ENCODE measurements at regions not wholly inside any gene's neighbourhood (a gene's known extent, or its start where the extent isn't known, plus 50 kb on each side); places are given as distances from the start of the nearest gene placed in this dataset.

- H3K4me1 ChIP-seq (ENCODE audit: control insufficient read depth, extremely low read depth, insufficient read depth, low read length): no peaks in the 10 kb centered on the region
- no peaks in the 10 kb centered on the region for H3K27me3 ChIP-seq (ENCODE audit: control insufficient read depth in 2 of 2, insufficient read depth in 2 of 2, low read length in 2 of 2)
- H3K4me3 ChIP-seq (replicated peaks in 1 of 3; ENCODE audit: insufficient read depth in 1 of 3, low read depth in 1 of 3, low read length in 3 of 3): no peak overlapping the region
- no peaks in the 10 kb centered on the region for H3K9me1 ChIP-seq (replicated peaks; ENCODE audit: control insufficient read depth, extremely low read depth, insufficient read depth, low read length)
- H3K9ac ChIP-seq (replicated peaks; ENCODE audit: extremely low read depth, insufficient read depth, low read length): no peak overlapping the region
- no peaks in the 10 kb centered on the region for H3K79me2 ChIP-seq (ENCODE audit: control insufficient read depth, insufficient read depth, low read length)
- no peak overlapping the region for H3K4me2 ChIP-seq (ENCODE audit: insufficient read depth, low read length)
- H3K9me3 ChIP-seq (replicated peaks; ENCODE audit: control insufficient read depth, insufficient read depth, low read length): no peaks in the 10 kb centered on the region
- TF ChIP-seq GATA2 (IDR thresholded peaks at IDR 0.05; ENCODE audit: insufficient read depth, insufficient read length, low read depth, low read length) (no peak), MYC (IDR thresholded peaks at IDR 0.05; ENCODE audit: low read depth, low read length) (no peak), POLR2A (IDR thresholded peaks at IDR 0.05; ENCODE audit: low read depth, low read length) (no peak), CTCF (IDR thresholded peaks at IDR 0.05; ENCODE audit: extremely low read depth in 1 of 2, insufficient read depth in 1 of 2, low read depth in 1 of 2, low read length in 2 of 2) (no peak), MAX (IDR thresholded peaks at IDR 0.05; ENCODE audit: insufficient read depth, insufficient read length) (no peak), FOS (IDR thresholded peaks at IDR 0.05; ENCODE audit: borderline replicate concordance, insufficient read depth, low read length) (no peak), POLR2AphosphoS5 (IDR thresholded peaks at IDR 0.05; ENCODE audit: insufficient read depth, low read depth, low read length) (no peak), JUN (IDR thresholded peaks at IDR 0.05; ENCODE audit: borderline replicate concordance, insufficient read depth, insufficient read length, low read depth) (no peak), EZH2 (IDR thresholded peaks at IDR 0.05; ENCODE audit: borderline replicate concordance, low read depth, low read length, severe bottlenecking) (no peak)
- no TSS peak for BruUV-seq (replicated peaks)
- no peak overlapping the region for H2AFZ ChIP-seq (ENCODE audit: low read depth, low read length)
- CTCF ChIA-PET: no interaction called here
- POLR2A ChIA-PET: no interaction called here
- H4K20me1 ChIP-seq (replicated peaks; ENCODE audit: control insufficient read depth, extremely low read depth, insufficient read depth, low read length): no peaks in the 10 kb centered on the region
- no peaks in the 10 kb centered on the region for H3K36me3 ChIP-seq (ENCODE audit: control insufficient read depth in 2 of 2, extremely low read depth in 1 of 2, insufficient read depth in 2 of 2, low read length in 2 of 2)
- FAIRE-seq (no peak), DNase-seq (ENCODE audit: low read depth, low spot score) (no peak)
- dilution Hi-C loops (cut with MboI; ENCODE audit: extremely low pct_ligation_motif_present, low sequenced_read_pairs): no loop called here
- no peak overlapping the region for H3K27ac ChIP-seq (ENCODE audit: insufficient read depth, low read depth, low read length)
- intact Hi-C loops (cut with micrococcal nuclease): no loop called here
Observed at GRCh38 chr11:28636033-28636432, 527.8 kb downstream of the METTL15 start.
